H9 (cell line): ENCODE measurements at regions not wholly inside any gene's neighbourhood (a gene's known extent, or its start where the extent isn't known, plus 50 kb on each side); places are given as distances from the start of the nearest gene placed in this dataset.

Experiments used
- DNase-seq: peaks from one replicate; pipeline ENCODE4 v3.0.0-alpha.2; 2017
- H2AFZ ChIP-seq: one replicate; pipeline ENCODE4 v1.6.1; 2013; ENCODE audit warnings: mild to moderate bottlenecking, low read length, control low read depth, moderate library complexity
- H2AK5ac ChIP-seq: 2 replicates; pipeline ENCODE4 v1.6.1; 2013; ENCODE audit warnings: low read length, control low read depth, mixed read lengths; ENCODE audit not compliant: insufficient read length
- H2BK120ac ChIP-seq: one replicate; pipeline ENCODE4 v1.6.1; 2013; ENCODE audit warnings: low read depth, mild to moderate bottlenecking, low read length, control low read depth, inconsistent platforms; ENCODE audit not compliant: poor library complexity, severe bottlenecking
- H2BK12ac ChIP-seq: 2 replicates; pipeline ENCODE4 v1.6.1; 2013; ENCODE audit warnings: low read length, control low read depth, mixed read lengths, low read depth; ENCODE audit not compliant: insufficient read length
- H2BK15ac ChIP-seq: 2 replicates; pipeline ENCODE4 v1.6.1; 2013; ENCODE audit warnings: low read depth, low read length, control low read depth
- H2BK20ac ChIP-seq: one replicate; pipeline ENCODE4 v1.6.1; 2013; ENCODE audit warnings: low read depth, mild to moderate bottlenecking, low read length, control low read depth, inconsistent platforms; ENCODE audit not compliant: poor library complexity, severe bottlenecking
- H2BK5ac ChIP-seq: 2 replicates; pipeline ENCODE4 v1.6.1; 2013; ENCODE audit warnings: low read length, control low read depth, mixed read lengths; ENCODE audit not compliant: insufficient read length
- H3K14ac ChIP-seq: 2 replicates; pipeline ENCODE4 v1.6.1; 2013; ENCODE audit warnings: low read length, control low read depth; ENCODE audit not compliant: insufficient read depth
- H3K18ac ChIP-seq: 2 replicates; pipeline ENCODE4 v1.6.1; 2013; ENCODE audit warnings: low read depth, mild to moderate bottlenecking, mixed read lengths, low read length, control low read depth; ENCODE audit not compliant: insufficient read length
- H3K23ac ChIP-seq: 2 replicates; pipeline ENCODE4 v1.6.1; 2013; ENCODE audit warnings: low read length, control low read depth, mixed read lengths, low read depth; ENCODE audit not compliant: insufficient read length
- H3K23me2 ChIP-seq: 2 replicates; pipeline ENCODE4 v1.6.1; 2013; ENCODE audit warnings: low read depth, mild to moderate bottlenecking, mixed read lengths, low read length, control low read depth; ENCODE audit not compliant: insufficient read length, poor library complexity, severe bottlenecking
- H3K27ac ChIP-seq: 2 replicates; pipeline ENCODE4 v1.5.1; 2013; ENCODE audit warnings: low read length, control low read depth, mixed read lengths, low read depth; ENCODE audit not compliant: insufficient read length
- H3K27me3 ChIP-seq: 2 replicates; pipeline ENCODE4 v1.6.1; 2013; ENCODE audit warnings: low read length, control low read depth, inconsistent platforms; ENCODE audit not compliant: insufficient read depth
- H3K4ac ChIP-seq: 2 replicates; pipeline ENCODE4 v1.6.1; 2013; ENCODE audit warnings: low read depth, mild to moderate bottlenecking, control low read depth, inconsistent platforms, low read length, moderate library complexity
- H3K4me1 ChIP-seq: 2 replicates; pipeline ENCODE4 v1.6.1; 2013; ENCODE audit warnings: low read length, control low read depth, inconsistent platforms; ENCODE audit not compliant: insufficient read depth
- H3K4me2 ChIP-seq: 2 replicates; pipeline ENCODE4 v1.6.1; 2013; ENCODE audit warnings: low read length, control low read depth, mixed read lengths; ENCODE audit not compliant: insufficient read length, insufficient read depth
- H3K56ac ChIP-seq: 2 replicates; pipeline ENCODE4 v1.6.1; 2013; ENCODE audit warnings: low read depth, mild to moderate bottlenecking, mixed read lengths, low read length, control low read depth; ENCODE audit not compliant: insufficient read length
- H3K79me1 ChIP-seq: 2 replicates; pipeline ENCODE4 v1.6.1; 2013; ENCODE audit warnings: low read depth, mild to moderate bottlenecking, moderate library complexity, low read length, control low read depth, inconsistent platforms; ENCODE audit not compliant: insufficient read depth, poor library complexity, severe bottlenecking
- H3K79me2 ChIP-seq: 2 replicates; pipeline ENCODE4 v1.6.1; 2013; ENCODE audit warnings: low read length, control low read depth, inconsistent platforms; ENCODE audit not compliant: insufficient read depth
- H3K9ac ChIP-seq: 2 replicates; pipeline ENCODE4 v1.6.1; 2013; ENCODE audit warnings: low read length, control low read depth, mixed read lengths; ENCODE audit not compliant: insufficient read length; ENCODE audit errors: extremely low read depth
- H3K9me3 ChIP-seq: one replicate; pipeline ENCODE4 v1.6.1; 2013; ENCODE audit warnings: low read depth, low read length, inconsistent platforms; ENCODE audit not compliant: control insufficient read depth
- H3T11ph ChIP-seq: one replicate; pipeline ENCODE4 v1.6.1; 2013; ENCODE audit warnings: mild to moderate bottlenecking, low read length, control low read depth, inconsistent platforms
- H4K20me1 ChIP-seq: one replicate; pipeline ENCODE4 v1.6.1; 2013; ENCODE audit not compliant: control insufficient read depth, insufficient read length, insufficient read depth
- H4K5ac ChIP-seq: 2 replicates; pipeline ENCODE4 v1.6.1; 2013; ENCODE audit warnings: low read depth, mild to moderate bottlenecking, mixed read lengths, low read length, control low read depth; ENCODE audit not compliant: insufficient read length
- H4K8ac ChIP-seq: replicated peaks from 2 replicates; pipeline ENCODE4 v1.6.1; 2013; ENCODE audit warnings: low read length, control low read depth, mixed read lengths, low read depth; ENCODE audit not compliant: insufficient read length
- H4K91ac ChIP-seq: 2 replicates; pipeline ENCODE4 v1.6.1; 2013; ENCODE audit warnings: low read depth, mild to moderate bottlenecking, moderate library complexity, mixed read lengths, low read length, control low read depth; ENCODE audit not compliant: insufficient read length
- H3K27ac Mint-ChIP-seq, 3 experiments: 2 replicates in 2 of 3; 3 replicates in 1 of 3; pipeline ENCODE4 v1.8.0; 2020 to 2021; ENCODE audit warnings: mixed read lengths in 3 of 3, mild to moderate bottlenecking in 1 of 3, moderate library complexity in 1 of 3
- H3K27me3 Mint-ChIP-seq: 2 replicates; pipeline ENCODE4 v1.8.0; 2021; ENCODE audit warnings: low read depth, mild to moderate bottlenecking, moderate library complexity, mixed read lengths
- H3K36me3 Mint-ChIP-seq, 3 experiments: 2 replicates in 2 of 3; 3 replicates in 1 of 3; pipeline ENCODE4 v1.8.0; 2020 to 2021; ENCODE audit warnings: low read depth in 3 of 3, mixed read lengths in 3 of 3; ENCODE audit not compliant: insufficient read depth in 1 of 3
- H3K4me1 Mint-ChIP-seq, 2 experiments: 2 replicates each; pipeline ENCODE4 v1.8.0; 2020; ENCODE audit warnings: mixed read lengths in 2 of 2
- H3K4me3 Mint-ChIP-seq, 2 experiments: 2 replicates in 1 of 2; 3 replicates in 1 of 2; pipeline ENCODE4 v1.8.0; 2020 to 2021; ENCODE audit warnings: mild to moderate bottlenecking in 2 of 2, mixed read lengths in 2 of 2, moderate library complexity in 1 of 2
- H3K9me3 Mint-ChIP-seq, 2 experiments: 2 replicates in 1 of 2; 3 replicates in 1 of 2; pipeline ENCODE4 v1.8.0; 2020; ENCODE audit warnings: mild to moderate bottlenecking in 2 of 2, mixed read lengths in 2 of 2, moderate library complexity in 1 of 2
- CTCF ChIP-seq: fragments of 200-600 bp; sonication (generic); conservative IDR thresholded peaks from 3 replicates; pipeline ENCODE4 v1.8.0; 2021; ENCODE audit warnings: antibody characterized with exemption, mild to moderate bottlenecking
- WGBS: extraction: QIAGEN DNeasy Blood & Tissue Kit; methylation state at CpG from one replicate; pipeline ENCODE4 v1.1.7; 2013; ENCODE audit warnings: missing lambda C conversion rate, low lambda C conversion rate, mixed read lengths; ENCODE audit not compliant: insufficient read length; ENCODE audit errors: extremely low coverage; 5-methylcytosine and 5-hydroxymethylcytosine counted together

DNA sequence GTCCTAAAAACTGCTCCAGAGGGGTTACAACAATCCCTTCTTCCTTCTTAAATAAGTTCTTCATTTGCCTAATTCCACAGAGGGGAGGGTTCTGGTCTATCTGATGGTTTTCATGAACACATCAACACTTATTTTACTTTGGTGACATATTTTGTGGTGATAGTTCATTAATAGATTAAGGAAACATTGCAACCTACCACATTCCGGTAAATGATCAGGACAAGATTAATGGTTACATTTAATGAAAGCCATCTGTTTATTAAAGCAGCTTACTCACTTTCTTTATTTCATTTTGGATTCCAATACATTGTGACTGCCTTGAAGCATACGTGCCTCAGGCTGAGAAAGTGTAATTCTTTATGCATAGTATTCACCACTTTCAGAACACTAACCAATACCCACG lies 101.0 kb downstream of the SKIDA1 start:
- no peak overlapping the region for H3K18ac ChIP-seq
- no peak overlapping the region for H4K8ac ChIP-seq
- H3K23ac ChIP-seq = no peak overlapping the region
- H3K36me3 Mint-ChIP-seq = peaks cover 14 to 33% (median 20%) of the 10 kb centered on the region in 3 experiments
- H2BK120ac ChIP-seq = no peak overlapping the region
- no peak overlapping the region for H4K5ac ChIP-seq
- peaks cover 7% of the 10 kb centered on the region for H3K9me3 ChIP-seq
- no peak overlapping the region for H3K9ac ChIP-seq
- H4K91ac ChIP-seq = no peak overlapping the region
- no peak overlapping the region for H2AFZ ChIP-seq
- H3K4me1 Mint-ChIP-seq = peaks cover 20 to 23% of the 10 kb centered on the region in 2 experiments
- H2BK20ac ChIP-seq = no peak overlapping the region
- H2AK5ac ChIP-seq = no peak overlapping the region
- no peaks in the 10 kb centered on the region for H3K23me2 ChIP-seq
- no peaks in the 10 kb centered on the region for H4K20me1 ChIP-seq
- no peaks in the 10 kb centered on the region for H3K27me3 ChIP-seq
- H3K4ac ChIP-seq = no peak overlapping the region
- H3K4me1 ChIP-seq = no peaks in the 10 kb centered on the region
- DNase-seq = no peak
- no peak overlapping the region for H3K27ac ChIP-seq
- no peaks in the 10 kb centered on the region for H3K79me2 ChIP-seq
- TF ChIP-seq CTCF = no peak
- no peak overlapping the region for H3K4me2 ChIP-seq
- H2BK5ac ChIP-seq = no peak overlapping the region
- no peak overlapping the region for H2BK12ac ChIP-seq
- H3K56ac ChIP-seq = no peak overlapping the region
- no CpG with 5 or more reads among the region's 3 CpGs for WGBS
- H3K27me3 Mint-ChIP-seq = peaks cover 4% of the 10 kb centered on the region; the same call in 1 of the 2 replicates
- H2BK15ac ChIP-seq = no peak overlapping the region
- no peak overlapping the region for H3T11ph ChIP-seq
- no peaks in the 10 kb centered on the region for H3K79me1 ChIP-seq
- peaks cover 28 to 29% of the 10 kb centered on the region in 2 experiments for H3K9me3 Mint-ChIP-seq
- H3K4me3 Mint-ChIP-seq = no peak overlapping the region
- no peak overlapping the region for H3K14ac ChIP-seq
- peak overlapping the region in 1 of 3 experiments; percentile 76; a peak in 2 of 7 replicates for H3K27ac Mint-ChIP-seq
